GM18520 (cell line): ENCODE measurements at regions not wholly inside any gene's neighbourhood (a gene's known extent, or its start where the extent isn't known, plus 50 kb on each side); places are given as distances from the start of the nearest gene placed in this dataset.
"Not testable (repeated sequence)": the region's sequence is repeated elsewhere in the genome, so short reads cannot be mapped to it uniquely, and the experiment has no call there.

Source experiments
- ATAC-seq: cut with Tn5 transposase; IDR thresholded peaks from one replicate; pipeline ENCODE4 v1.9.1; 2021; ENCODE audit not compliant: unreplicated experiment

DNA sequence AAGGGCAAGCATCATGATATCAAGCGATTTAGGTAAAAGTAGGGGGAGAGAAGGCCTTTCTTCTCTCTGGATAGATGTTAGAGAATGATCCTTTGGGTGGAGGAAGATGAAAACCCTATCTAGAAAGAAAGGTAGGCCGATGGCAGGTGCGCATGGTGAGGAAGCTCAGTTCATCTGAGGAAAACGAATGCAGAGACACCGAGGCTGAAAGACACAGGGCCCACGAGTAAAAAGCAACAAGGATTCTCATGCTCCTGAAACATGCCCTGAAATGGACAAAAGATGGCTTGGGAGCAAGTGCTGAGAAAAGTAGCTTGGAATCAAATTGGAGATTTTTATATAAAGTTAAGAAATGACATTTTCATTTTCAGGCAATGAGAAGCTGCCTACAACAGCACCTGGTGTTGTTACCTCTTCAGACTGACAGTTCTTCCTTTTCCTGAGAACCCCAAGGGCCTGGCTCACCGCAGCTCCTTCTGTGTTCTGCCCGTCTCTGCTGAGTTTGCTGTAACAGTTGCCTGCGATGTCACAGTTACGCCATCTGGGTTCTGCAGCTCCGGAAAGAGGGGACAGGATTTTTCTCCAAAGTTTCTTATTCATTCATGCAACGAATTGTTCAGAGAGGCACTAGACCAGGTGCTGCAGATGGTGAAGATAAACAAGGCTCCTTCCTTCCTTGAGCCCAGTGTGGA is 402.0 kb upstream of the KLF6 start:
- ATAC-seq: no peak

DNA sequence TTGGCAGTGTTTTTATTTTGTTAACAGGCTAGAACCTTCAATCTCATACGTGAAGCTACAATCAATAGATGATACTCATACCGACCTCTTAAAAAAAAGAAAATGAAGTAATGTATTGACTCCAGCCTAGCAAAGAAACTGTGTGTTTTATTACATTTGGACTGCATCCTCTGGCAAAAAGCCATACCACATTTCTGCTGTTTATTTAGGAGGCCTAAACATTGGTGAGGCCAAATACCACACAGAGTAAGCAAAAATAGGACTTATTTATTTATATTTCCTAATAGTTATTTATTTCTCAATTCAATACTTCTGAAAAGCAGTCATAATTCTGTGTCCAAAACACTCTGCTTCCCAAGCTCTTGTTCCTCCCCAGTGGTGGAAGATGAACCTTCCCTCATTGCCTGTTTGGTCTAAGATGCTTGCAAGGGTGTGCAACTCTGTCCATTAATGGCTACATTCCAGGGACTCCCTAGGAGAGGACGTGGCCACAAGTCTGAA is 398.8 kb upstream of the KLF6 start:
- no peak for ATAC-seq

DNA sequence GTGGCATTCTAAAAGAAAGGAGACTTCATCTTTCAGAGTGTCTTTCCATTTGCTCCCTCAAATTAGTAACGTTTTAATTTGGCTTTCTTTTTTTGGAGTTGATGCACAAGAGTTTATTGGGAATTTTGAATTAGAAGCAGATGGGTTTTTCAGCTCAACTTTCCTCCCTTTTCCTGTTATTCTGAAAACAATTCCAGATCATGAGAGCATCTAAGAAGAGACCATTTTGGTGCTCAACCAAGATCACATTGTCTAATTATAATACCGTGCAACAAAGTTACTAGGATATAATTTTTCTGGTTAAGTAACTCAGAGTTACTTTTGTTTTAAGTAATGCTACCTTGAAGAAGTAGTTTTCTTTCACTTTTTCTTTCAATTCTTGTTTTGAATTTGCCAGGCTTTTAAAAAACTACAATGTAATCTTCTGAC is 396.6 kb upstream of the KLF6 start:
- no peak for ATAC-seq

DNA sequence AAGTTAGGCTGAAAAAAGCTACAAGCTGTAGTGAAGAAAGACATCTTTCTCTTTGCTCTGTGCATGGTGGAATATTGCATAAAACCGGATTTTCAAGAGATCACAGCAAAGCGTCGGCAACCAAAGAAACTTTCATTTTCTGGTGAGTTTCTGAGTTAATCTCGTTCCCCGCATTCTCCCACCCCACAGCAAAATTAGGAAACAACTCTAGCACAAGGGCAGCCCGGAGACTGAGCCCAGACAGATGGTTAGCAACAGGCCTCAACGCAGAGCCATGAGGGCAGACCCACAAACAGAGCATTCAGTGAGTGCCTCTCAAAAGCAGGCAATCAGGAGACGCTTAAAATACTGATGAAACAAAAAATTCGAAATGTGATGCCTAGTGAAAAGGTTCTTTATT is 396.1 kb upstream of the KLF6 start:
- no peak for ATAC-seq

DNA sequence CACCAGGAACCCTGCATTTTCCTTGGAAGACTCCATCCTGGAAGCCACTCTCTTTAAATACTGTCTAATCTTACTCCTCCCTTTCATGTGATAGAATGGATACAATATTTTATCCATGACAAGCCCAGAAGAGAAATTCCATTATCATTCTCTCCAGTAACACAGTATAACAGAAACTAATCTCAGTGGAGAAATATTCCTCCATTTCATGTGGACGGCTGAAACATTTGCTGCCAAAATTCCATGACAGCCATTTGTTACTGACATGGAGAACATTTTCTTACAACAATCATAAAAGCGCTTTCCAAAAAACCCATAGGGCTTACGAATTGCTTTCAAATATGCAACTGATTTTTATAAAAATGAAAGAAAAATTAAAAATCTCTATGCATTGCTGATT is 392.8 kb upstream of the KLF6 start:
- no peak for ATAC-seq

DNA sequence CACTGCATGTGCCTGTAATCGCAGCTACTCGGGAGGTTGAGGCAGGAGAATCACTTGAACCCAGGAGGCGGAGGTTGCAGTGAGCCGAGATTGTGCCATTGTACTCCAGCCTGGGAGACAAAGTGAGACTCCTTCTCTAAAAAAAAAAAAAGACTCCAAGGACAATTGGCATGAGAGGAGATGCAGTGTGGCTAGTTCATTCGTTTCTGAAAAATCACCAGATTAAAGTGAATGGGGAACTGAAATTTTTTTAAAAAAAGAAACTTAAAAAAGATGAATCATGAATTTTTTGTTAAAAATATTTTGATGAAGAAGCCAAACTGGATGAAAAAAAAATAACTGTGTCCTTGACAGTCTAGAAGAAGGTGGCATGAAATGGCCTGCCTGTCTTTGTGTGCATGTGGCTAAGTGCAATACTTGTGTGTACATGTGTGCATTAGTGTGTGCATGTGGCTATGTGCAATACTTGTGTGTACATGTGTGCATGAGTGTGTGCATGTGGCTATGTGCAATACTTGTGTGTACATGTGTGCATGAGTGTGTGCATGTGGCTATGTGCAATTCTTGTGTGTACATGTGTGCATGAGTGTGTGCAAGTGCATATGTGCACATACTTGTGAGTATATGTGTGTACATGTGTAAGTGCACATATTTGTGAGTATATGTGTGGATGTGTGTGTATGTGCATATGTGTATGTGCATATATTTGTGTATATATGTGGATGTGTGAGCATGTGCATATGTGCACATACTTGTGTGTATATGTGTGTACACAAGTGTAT is 391.7 kb upstream of the KLF6 start:
- ATAC-seq: no peak

DNA sequence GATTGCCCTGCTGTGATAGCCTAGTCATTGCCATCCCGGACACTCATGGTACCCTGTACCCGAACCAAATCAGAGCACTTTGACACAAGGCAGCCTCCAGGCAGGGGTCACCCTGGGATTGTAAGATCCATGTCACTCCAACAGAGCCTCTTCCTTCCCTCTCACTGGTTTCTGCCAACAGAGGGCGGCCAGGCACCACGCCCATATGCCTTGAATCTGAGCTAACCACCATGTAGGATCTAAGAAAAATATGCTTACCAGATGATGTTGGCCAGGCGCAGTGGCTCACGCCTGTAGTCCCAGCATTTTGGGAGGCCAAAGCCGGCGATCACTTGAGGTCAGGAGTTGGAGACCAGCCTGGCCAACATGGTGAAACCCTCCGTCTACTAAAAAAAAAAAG is 389.2 kb upstream of the KLF6 start:
- ATAC-seq: no peak

DNA sequence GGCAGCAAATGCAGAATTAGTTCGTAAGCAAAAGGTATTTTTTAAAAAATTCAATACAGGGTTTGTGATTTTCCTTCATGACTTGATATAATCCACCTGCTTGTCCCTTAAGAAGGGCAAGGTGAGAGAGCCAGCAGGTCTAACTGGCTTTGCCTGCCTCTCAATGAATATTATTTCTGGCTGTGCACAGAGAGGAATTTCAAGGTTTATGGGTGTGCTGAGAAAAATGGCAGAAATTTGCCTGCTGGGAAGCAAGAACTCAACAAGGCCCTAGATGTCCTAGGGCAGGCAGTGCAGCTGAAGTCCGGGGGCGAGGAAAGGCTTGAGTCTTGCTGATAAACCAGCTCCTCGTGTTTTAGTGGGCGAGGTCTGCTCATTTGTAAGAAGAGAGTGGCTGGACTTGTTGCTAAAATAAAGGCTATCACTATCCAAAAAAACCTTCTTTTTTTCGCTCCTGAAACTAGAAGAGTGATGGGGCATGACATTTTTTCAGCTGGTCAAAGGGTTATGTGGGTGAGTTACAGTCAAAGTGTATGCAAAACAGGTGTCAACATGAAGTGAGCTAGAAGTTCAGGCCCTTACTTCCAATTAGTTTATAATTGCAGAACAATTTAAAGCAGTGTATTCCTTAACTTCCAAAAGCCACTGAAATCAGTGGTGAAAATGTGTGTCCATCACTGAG is 385.8 kb upstream of the KLF6 start:
- no peak for ATAC-seq

DNA sequence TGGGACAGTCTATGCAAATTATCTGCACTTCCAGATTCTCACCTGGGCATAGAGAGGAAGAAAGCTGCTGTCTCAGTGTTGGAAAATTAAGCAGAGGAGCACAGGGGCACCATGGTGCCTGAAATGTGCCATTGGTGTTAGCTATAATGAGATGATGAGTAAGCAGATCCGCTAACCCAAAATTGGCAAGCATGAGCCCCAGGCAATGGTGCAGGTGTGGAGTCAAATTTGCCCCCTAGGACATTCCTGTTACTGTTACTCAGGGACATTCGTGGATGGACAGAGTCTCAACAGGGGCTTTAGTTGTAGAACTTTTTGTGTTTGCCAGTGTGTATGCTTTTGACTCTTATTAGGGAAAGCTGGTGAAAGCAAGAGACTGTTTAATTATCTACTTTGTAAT is 385.2 kb upstream of the KLF6 start:
- ATAC-seq: no peak

DNA sequence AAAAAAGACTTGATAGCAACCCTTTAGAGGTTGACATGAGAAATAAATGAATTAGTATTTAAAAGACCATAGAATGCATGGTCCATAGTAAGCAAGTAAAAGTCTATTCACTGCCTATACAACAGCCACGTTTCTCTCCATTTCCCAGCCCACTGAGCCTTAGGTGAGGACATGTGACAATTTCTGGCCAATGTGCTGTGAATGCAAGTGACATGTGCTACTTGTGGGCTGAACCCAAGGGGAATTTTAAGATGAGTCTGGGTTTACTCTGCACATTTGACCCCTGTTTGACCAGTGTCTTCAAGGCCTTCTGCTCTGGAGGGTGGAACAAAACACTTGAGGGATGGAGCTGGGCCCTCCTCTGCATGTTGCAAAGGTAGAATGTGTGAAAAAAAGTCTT is 384.4 kb upstream of the KLF6 start:
- no peak for ATAC-seq

DNA sequence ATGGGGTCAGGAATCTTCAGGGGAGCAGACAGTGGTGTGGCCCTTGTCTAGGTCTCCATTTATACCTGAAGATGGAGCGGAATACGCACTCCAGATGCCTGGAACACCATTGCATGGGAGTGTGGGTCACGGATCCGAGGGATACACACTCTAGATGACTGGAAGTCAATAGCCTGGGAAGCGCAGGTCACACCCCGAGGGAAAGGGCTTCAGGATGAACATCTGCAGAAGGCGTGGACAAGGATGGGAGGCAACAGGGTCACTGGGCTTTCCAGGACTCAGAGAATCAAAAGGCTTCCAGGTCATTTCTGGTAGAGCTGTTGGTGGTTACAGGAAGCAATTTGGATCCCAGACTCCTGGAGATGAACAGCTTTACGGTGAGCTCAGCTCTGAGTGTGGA is 382.2 kb upstream of the KLF6 start:
- ATAC-seq: no peak

DNA sequence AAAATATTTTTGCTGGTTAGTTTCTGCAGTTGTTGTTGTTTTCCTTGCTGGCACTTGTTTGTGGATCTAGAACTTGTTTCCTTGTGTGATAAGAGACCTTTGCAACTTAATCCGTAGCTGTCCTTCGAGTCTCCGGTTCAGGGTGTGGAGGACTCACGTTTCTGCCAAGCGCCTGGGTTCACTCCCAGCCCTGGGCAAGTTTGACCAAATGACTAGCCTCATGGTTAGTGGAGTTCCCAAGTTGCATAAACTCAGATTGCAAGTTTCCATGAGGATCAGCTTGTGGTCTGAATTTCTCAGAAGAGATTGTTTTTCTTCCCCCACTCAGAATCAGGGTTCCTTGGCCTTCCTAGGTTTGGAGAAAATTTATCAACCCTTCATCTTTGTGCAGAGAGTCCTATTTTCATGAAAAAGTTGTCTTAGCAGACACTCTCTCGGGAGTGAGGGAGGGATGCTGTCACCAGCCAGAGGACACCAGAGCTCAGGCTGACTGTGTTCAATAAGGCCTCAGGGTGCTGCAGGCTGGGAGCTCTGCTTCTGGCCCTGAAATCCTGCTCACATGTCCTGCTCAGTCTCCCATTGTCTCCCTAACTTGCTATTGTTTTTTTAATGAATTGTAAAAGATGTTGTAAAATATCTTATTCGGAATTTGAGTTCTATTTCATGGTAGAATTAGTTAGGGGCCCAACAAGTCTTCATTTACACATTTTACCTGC is 377.7 kb upstream of the KLF6 start:
- no peak for ATAC-seq

DNA sequence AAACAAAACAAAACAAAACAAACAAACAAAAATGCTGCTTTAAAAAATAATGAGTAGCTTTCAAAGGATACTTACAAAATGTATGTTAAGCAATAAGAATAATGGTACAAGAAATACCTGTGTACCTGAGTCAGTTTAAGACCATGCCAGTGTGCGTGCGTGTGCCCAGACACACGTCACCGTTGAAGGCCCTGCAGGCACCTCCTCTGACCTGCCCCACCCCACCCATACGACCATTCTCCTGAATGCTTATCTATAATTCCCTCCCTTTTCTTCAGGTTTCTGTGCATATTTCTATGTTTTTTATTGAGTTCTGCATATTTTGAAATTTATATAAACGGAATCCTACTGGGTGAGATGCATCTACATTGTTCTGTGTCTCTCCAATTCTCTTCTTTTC is 374.2 kb upstream of the KLF6 start:
- no peak for ATAC-seq

DNA sequence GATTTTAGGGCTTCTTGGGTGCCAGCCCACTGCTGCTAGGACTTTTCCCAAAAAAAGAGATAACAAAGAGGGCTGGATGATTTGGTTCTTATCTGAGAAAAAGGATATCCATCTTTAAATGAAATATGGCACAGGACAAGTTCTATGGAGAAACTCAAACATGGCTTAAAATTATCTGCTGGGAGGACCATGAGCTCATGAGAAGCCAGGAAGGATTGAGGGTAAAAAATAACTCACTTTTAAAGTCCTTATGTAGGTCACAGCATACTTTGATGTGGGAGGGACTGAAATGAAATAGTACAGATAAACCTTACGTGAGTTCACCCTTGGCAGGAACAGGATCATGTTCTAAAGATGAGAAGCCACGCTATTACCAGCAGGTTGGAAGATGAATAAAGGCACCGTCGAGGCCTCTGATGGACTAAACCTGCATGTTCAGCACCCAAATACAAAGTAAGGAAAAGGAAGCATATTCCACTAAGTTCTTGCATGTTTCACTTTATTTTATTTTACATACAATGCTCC is 369.2 kb upstream of the KLF6 start:
- ATAC-seq: no peak

DNA sequence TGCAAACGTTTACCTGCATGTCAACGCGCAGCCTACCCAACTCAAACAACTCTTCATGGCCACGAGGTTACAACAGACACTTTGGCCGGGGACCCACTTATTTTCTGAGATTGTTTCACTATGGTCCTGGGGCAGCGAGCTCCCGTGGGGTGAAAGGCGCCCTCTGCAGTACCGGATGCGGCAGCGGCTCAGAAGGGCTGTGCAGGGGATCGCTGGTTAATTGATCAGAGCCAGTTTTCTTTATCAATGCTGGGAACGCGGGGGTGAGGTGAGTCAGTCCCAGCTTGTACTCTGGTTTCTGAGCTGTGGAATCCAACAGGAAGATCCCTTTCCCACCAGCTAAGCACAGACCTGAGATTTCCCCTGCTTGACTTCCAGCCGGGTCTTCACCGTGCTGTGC is 366.5 kb upstream of the KLF6 start:
- ATAC-seq: no peak

DNA sequence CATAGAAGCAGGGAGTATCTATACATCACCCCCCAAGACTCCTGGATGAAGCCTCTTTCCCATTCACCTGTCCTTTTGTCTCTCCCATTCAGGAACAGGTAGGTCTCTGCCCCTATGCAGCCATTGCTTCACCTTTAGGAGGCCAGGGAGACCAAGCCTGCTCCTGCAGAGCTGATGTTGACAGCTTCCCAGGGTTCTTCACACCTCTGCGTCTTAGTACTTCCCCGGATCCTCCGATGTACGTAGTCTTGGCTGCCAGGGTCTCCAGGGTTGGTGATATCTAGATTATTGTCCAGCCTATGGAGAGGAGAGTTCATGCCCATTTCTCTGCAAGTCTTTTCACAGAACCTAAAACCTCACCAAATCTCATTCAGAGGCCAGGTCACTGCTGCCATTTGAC is 365.7 kb upstream of the KLF6 start:
- no peak for ATAC-seq

DNA sequence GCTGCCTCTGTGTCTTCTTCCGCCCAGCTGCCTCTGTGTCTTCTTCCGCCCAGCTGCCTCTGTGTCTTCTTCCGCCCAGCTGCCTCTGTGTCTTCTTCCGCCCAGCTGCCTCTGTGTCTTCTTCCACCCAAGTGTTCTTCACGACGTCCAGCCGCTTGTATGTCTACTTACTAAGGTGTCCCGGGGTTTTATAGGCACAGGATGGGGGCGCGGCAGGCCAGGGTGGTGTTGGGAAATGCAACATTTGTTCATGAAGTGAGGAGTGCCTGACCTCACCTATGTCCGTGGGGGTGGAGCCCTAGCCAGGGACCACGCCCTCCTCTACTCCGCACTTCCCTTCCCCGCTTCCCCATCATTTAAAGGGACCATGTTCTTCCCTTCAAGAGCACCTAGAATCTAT is 364.5 kb upstream of the KLF6 start:
- ATAC-seq: not testable (repeated sequence)

DNA sequence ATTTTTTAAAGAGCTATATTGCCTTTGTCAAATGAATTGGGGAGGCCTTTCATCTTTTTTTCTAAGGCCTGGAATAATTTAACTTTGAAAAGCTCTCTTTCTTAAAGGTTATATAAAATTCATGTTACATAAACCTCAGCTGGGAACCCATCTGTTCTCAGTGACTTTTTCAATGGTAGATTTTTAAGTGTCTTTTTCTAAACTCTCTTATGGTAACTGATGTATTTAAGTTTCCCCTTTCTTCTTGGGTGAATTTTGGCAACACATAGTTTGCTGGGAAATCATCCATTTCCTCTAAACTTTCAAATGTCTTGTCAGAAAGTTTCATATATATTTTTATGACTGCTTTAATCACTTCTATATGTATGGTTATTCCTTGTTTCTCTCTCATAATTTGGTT is 362.2 kb upstream of the KLF6 start:
- ATAC-seq: no peak

DNA sequence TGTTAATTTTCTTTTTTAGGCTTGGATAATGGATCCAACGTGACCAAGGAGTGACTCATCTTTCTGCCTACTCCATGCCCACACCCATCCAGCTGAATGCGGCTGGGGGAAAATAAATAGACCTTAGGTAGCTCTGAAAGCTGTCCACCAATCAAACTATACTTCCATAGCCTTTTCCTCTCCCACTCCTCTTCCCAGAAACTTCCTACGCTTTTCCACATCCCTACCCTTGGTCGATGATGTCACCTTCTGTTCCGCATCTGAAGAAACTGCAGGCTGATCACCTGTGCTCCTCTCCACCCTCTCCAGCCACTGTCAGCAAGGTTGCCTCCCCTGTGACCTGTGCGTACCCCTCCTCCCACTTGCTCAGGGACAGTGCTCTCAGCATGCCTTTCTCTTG is 359.8 kb upstream of the KLF6 start:
- no peak for ATAC-seq

DNA sequence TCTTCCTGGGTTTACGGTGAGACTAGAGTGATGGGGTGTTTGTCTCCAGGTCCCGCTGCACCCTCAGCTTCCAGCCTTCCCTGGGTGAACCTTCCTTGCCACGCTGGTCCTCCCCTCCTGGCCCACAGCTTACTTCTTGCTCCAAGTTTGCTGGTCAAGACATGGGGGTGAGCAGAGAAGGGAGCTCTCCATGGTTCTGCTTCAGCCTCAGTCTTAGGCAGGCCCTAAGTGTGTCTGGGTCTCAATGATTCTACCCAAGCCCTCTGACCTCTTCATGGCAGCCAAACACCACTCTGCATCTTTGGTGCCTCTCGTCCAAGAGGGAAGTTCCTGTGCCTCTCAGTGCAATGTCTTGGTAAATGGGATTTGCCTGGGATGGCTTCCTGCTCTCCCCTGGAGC is 356.5 kb upstream of the KLF6 start:
- ATAC-seq: no peak

DNA sequence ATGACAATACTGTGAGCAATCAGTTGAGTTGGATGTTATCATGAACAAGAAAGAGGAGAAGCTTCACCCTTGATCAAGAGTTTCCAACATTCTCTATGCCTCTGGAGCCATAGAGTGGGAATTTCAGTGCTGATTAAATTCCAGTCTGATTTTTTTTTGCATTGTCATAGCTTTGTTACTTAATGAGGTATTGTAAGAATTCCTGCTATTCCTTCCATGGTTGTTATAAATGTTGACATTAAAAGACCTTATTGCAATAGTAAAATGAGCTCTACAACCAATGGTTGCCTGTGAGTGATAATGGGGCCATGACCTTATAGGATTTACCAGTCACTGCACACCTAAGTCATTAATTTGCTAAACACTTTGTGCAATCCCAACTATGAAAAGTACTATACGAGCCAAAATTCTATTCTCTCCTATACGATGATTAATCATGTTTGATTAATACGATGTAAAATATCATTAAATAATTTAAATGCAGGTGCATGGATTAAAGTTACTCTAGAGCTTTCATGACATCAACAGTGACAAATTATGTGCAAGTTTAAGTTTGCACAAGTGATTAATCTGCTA is 353.2 kb upstream of the KLF6 start:
- ATAC-seq: no peak
